CD8-positive, alpha-beta memory T cell (primary cell): ENCODE measurements at regions not wholly inside any gene's neighbourhood (a gene's known extent, or its start where the extent isn't known, plus 50 kb on each side); places are given as distances from the start of the nearest gene placed in this dataset.

Experiments
- CTCF ChIA-PET: fragments of 350-600 bp; sonication (Branson Sonifier 250); formaldehyde crosslinking; loops from one replicate; lab custom pipeline; 2021; ENCODE audit warnings: antibody characterized with exemption; lab: Charles Lee
- POLR2A ChIA-PET: fragments of 350-600 bp; sonication (Branson Sonifier 250); formaldehyde crosslinking; loops from one replicate; lab custom pipeline; 2021; ENCODE audit warnings: antibody characterized with exemption; lab: Charles Lee
- DNase-seq, 5 donors: peaks; one replicate each; pipeline versions ENCODE4 v3.0.0 to v3.0.0-alpha.2; 2020 to 2022; ENCODE audit warnings: mixed read lengths in 1 of 5
- H3K27ac ChIP-seq: one replicate; pipeline ENCODE4 v1.7.0; 2013; ENCODE audit warnings: low read depth, mild to moderate bottlenecking, low read length, moderate library complexity
- H3K27me3 ChIP-seq: 2 replicates; pipeline ENCODE4 v1.7.0; 2013; ENCODE audit warnings: low read length, mild to moderate bottlenecking; ENCODE audit not compliant: insufficient read depth, poor library complexity, severe bottlenecking
- H3K36me3 ChIP-seq: 2 replicates; pipeline ENCODE4 v1.7.0; 2013; ENCODE audit warnings: mild to moderate bottlenecking, low read length, moderate library complexity; ENCODE audit not compliant: insufficient read depth
- H3K4me1 ChIP-seq: 2 replicates; pipeline ENCODE4 v1.7.0; 2013; ENCODE audit warnings: mild to moderate bottlenecking, low read length, moderate library complexity; ENCODE audit not compliant: insufficient read depth
- H3K4me3 ChIP-seq: 2 replicates; pipeline ENCODE4 v1.7.0; 2013; ENCODE audit warnings: mild to moderate bottlenecking, low read length
- H3K9me3 ChIP-seq: 2 replicates; pipeline ENCODE4 v1.7.0; 2013; ENCODE audit warnings: mild to moderate bottlenecking, low read length
- H3K27ac Mint-ChIP-seq, 8 donors: one replicate each; pipeline ENCODE4 v1.8.0; 2020 to 2021; ENCODE audit warnings: mixed read lengths in 8 of 8, mild to moderate bottlenecking in 6 of 8, inconsistent platforms in 3 of 8, moderate library complexity in 3 of 8
- H3K27me3 Mint-ChIP-seq, 2 donors: one replicate each; pipeline ENCODE4 v1.8.0; 2020 to 2021; ENCODE audit warnings: mixed read lengths in 2 of 2, mild to moderate bottlenecking in 1 of 2, moderate library complexity in 1 of 2
- H3K36me3 Mint-ChIP-seq, 3 donors: one replicate each; pipeline ENCODE4 v1.8.0; 2020 to 2021; ENCODE audit warnings: mixed read lengths in 3 of 3, inconsistent platforms in 1 of 3, mild to moderate bottlenecking in 1 of 3
- H3K4me1 Mint-ChIP-seq, 3 donors: one replicate each; pipeline ENCODE4 v1.8.0; 2020 to 2021; ENCODE audit warnings: mixed read lengths in 3 of 3, inconsistent platforms in 1 of 3, mild to moderate bottlenecking in 1 of 3
- H3K4me3 Mint-ChIP-seq, 7 donors: one replicate each; pipeline ENCODE4 v1.8.0; 2020 to 2021; ENCODE audit warnings: mixed read lengths in 7 of 7, mild to moderate bottlenecking in 6 of 7, moderate library complexity in 4 of 7, inconsistent platforms in 2 of 7
- H3K9me3 Mint-ChIP-seq, 5 donors: one replicate each; pipeline ENCODE4 v1.8.0; 2020 to 2022; ENCODE audit warnings: mixed read lengths in 5 of 5, mild to moderate bottlenecking in 3 of 5, moderate library complexity in 2 of 5, inconsistent platforms in 1 of 5

- H3K27me3 ChIP-seq: no peaks in the 10 kb centered on the region
- ChIA-PET POLR2A (no interaction called here), CTCF (no interaction called here)
- DNase-seq: no peak
- H3K4me3 ChIP-seq: no peak overlapping the region
- Mint-ChIP-seq H3K4me3 (no peak overlapping the region), H3K9me3 (peaks cover 13 to 59% (median 20%) of the 10 kb centered on the region in 5 donors), H3K36me3 (no peaks in the 10 kb centered on the region), H3K27ac (no peak overlapping the region), H3K27me3 (no peaks in the 10 kb centered on the region), H3K4me1 (no peaks in the 10 kb centered on the region)
- no peaks in the 10 kb centered on the region for H3K4me1 ChIP-seq
- H3K36me3 ChIP-seq: no peaks in the 10 kb centered on the region
- H3K9me3 ChIP-seq: no peaks in the 10 kb centered on the region
- no peak overlapping the region for H3K27ac ChIP-seq
Measured at GRCh38 chr9:29822458-29822857, 2249.2 kb upstream of the C9orf72 start.

GRCh38 chr9:29826421-29826820 lies 2253.1 kb upstream of the C9orf72 start:
- Mint-ChIP-seq H3K9me3 (peaks cover 0 to 39% (median 16%) of the 10 kb centered on the region in 5 donors), H3K27me3 (no peaks in the 10 kb centered on the region), H3K4me3 (no peak overlapping the region), H3K4me1 (no peaks in the 10 kb centered on the region), H3K36me3 (no peaks in the 10 kb centered on the region), H3K27ac (no peak overlapping the region)
- Histone ChIP-seq H3K27me3 (no peaks in the 10 kb centered on the region), H3K4me3 (no peak overlapping the region), H3K36me3 (no peaks in the 10 kb centered on the region), H3K4me1 (no peaks in the 10 kb centered on the region), H3K9me3 (no peaks in the 10 kb centered on the region), H3K27ac (no peak overlapping the region)
- CTCF ChIA-PET: no interaction called here
- POLR2A ChIA-PET: no interaction called here
- DNase-seq: no peak

DNA sequence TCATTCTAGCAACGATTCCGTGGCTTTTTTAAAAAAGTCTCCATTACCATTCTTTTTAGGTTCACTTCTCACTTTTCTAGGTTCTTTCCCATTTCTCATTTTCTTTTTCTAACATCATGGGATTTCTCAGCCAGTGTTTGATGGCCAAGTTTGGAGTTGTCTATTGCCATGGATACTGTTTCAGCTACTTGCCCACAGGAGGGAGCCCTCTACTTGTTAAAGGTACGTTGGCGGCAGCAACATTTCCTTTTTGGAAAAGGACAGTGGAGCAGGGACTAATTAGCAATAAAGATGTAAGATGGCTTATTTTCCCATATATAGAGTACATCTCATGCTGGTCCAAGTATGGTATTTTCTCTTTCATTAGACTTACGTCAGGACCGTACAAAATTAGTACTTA lies 2257.5 kb upstream of the C9orf72 start:
- no peak overlapping the region for H3K27ac Mint-ChIP-seq
- Histone ChIP-seq H3K36me3 (no peaks in the 10 kb centered on the region), H3K4me3 (no peak overlapping the region), H3K9me3 (no peaks in the 10 kb centered on the region), H3K27me3 (no peaks in the 10 kb centered on the region), H3K27ac (no peak overlapping the region), H3K4me1 (no peaks in the 10 kb centered on the region)
- no peak overlapping the region for H3K4me3 Mint-ChIP-seq
- no peaks in the 10 kb centered on the region for H3K4me1 Mint-ChIP-seq
- no peaks in the 10 kb centered on the region for H3K27me3 Mint-ChIP-seq
- CTCF ChIA-PET: no interaction called here
- peaks cover 0 to 14% (median 14%) of the 10 kb centered on the region in 5 donors for H3K9me3 Mint-ChIP-seq
- POLR2A ChIA-PET: no interaction called here
- H3K36me3 Mint-ChIP-seq: no peaks in the 10 kb centered on the region
- DNase-seq: no peak

- Mint-ChIP-seq H3K27me3 (no peaks in the 10 kb centered on the region), H3K4me1 (no peaks in the 10 kb centered on the region), H3K36me3 (no peaks in the 10 kb centered on the region), H3K4me3 (no peak overlapping the region), H3K9me3 (peaks cover 3 to 13% (median 5%) of the 10 kb centered on the region in 5 donors), H3K27ac (no peak overlapping the region)
- CTCF ChIA-PET: no interaction called here
- DNase-seq: no peak
- no peaks in the 10 kb centered on the region for H3K27me3 ChIP-seq
- H3K4me3 ChIP-seq: no peak overlapping the region
- POLR2A ChIA-PET: no interaction called here
- H3K36me3 ChIP-seq: no peaks in the 10 kb centered on the region
- H3K9me3 ChIP-seq: no peaks in the 10 kb centered on the region
- no peak overlapping the region for H3K27ac ChIP-seq
- no peaks in the 10 kb centered on the region for H3K4me1 ChIP-seq
Measured at GRCh38 chr9:29838491-29839020, 2265.3 kb upstream of the C9orf72 start.

DNA sequence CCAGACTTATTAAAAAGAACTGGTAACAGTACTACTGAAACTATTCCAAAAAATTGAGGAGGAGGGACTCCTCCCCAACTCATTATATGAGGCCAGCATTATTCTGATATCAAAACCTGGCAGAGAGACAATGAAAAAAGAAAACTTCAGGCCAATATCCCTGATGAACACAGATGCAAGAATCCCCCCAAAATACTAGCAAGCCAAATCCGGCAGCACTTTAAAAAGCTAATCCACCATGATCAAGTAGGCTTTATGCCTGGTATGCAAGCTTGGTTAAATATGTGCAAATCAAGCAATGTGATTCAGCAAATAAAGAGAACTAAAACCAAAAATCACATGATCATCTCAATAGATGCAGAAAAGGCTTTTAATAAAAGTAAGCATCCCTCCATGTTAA lies 2271.0 kb upstream of the C9orf72 start:
- Histone ChIP-seq H3K36me3 (no peaks in the 10 kb centered on the region), H3K4me3 (no peak overlapping the region), H3K27ac (no peak overlapping the region), H3K4me1 (no peaks in the 10 kb centered on the region), H3K9me3 (no peaks in the 10 kb centered on the region), H3K27me3 (no peaks in the 10 kb centered on the region)
- no peaks in the 10 kb centered on the region for H3K36me3 Mint-ChIP-seq
- no peak for DNase-seq
- H3K4me3 Mint-ChIP-seq: no peak overlapping the region
- CTCF ChIA-PET: no interaction called here
- no peaks in the 10 kb centered on the region for H3K4me1 Mint-ChIP-seq
- H3K27me3 Mint-ChIP-seq: no peaks in the 10 kb centered on the region
- H3K9me3 Mint-ChIP-seq: peaks cover 3 to 21% (median 6%) of the 10 kb centered on the region in 5 donors
- POLR2A ChIA-PET: no interaction called here
- H3K27ac Mint-ChIP-seq: no peak overlapping the region

DNA sequence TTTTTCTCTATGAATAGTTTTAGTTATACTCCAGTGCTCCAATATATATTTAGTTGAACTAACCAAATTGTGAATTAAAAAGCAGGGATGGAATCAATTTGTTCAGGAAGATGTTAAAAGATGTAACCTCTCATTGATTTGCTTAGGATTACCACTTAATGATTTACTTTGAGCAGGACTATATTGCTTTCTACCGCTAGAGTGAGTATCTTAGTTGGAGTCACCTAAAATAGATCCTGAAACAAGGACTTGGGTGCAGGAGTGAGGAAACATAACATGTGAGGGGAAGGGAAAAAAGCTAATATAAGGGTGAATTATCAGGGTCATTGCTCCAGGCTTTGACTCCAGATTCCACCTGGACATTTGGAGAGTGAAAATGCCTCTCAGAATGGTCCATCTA lies 2277.4 kb upstream of the C9orf72 start:
- Mint-ChIP-seq H3K4me1 (no peaks in the 10 kb centered on the region), H3K4me3 (no peak overlapping the region), H3K27me3 (no peaks in the 10 kb centered on the region), H3K9me3 (peaks cover 0 to 9% (median 0%) of the 10 kb centered on the region in 5 donors), H3K27ac (no peak overlapping the region), H3K36me3 (no peaks in the 10 kb centered on the region)
- ChIA-PET CTCF (no interaction called here), POLR2A (no interaction called here)
- no peak overlapping the region for H3K27ac ChIP-seq
- no peaks in the 10 kb centered on the region for H3K36me3 ChIP-seq
- H3K4me1 ChIP-seq: no peaks in the 10 kb centered on the region
- H3K9me3 ChIP-seq: no peaks in the 10 kb centered on the region
- no peak for DNase-seq
- H3K4me3 ChIP-seq: no peak overlapping the region
- H3K27me3 ChIP-seq: no peaks in the 10 kb centered on the region

GRCh38 chr9:29861803-29862202 lies 2288.5 kb upstream of the C9orf72 start:
- Histone ChIP-seq H3K27me3 (no peaks in the 10 kb centered on the region), H3K36me3 (no peaks in the 10 kb centered on the region), H3K9me3 (no peaks in the 10 kb centered on the region), H3K27ac (no peak overlapping the region), H3K4me3 (no peak overlapping the region), H3K4me1 (no peaks in the 10 kb centered on the region)
- peaks cover 0 to 2% of the 10 kb centered on the region in 2 donors for H3K27me3 Mint-ChIP-seq
- CTCF ChIA-PET: no interaction called here
- no peaks in the 10 kb centered on the region for H3K36me3 Mint-ChIP-seq
- POLR2A ChIA-PET: no interaction called here
- peaks cover 0 to 7% (median 3%) of the 10 kb centered on the region in 5 donors for H3K9me3 Mint-ChIP-seq
- H3K4me3 Mint-ChIP-seq: no peak overlapping the region
- no peaks in the 10 kb centered on the region for H3K4me1 Mint-ChIP-seq
- no peak for DNase-seq
- H3K27ac Mint-ChIP-seq: no peak overlapping the region

- H3K4me3 Mint-ChIP-seq: no peak overlapping the region
- no peaks in the 10 kb centered on the region for H3K4me1 Mint-ChIP-seq
- DNase-seq: no peak
- no peaks in the 10 kb centered on the region for H3K36me3 Mint-ChIP-seq
- no peaks in the 10 kb centered on the region for H3K4me1 ChIP-seq
- H3K27me3 Mint-ChIP-seq: peaks cover 0 to 2% of the 10 kb centered on the region in 2 donors
- H3K27me3 ChIP-seq: no peaks in the 10 kb centered on the region
- no peak overlapping the region for H3K4me3 ChIP-seq
- no peak overlapping the region for H3K27ac ChIP-seq
- CTCF ChIA-PET: no interaction called here
- no peaks in the 10 kb centered on the region for H3K9me3 ChIP-seq
- H3K9me3 Mint-ChIP-seq: peaks cover 0 to 10% (median 5%) of the 10 kb centered on the region in 5 donors
- H3K36me3 ChIP-seq: no peaks in the 10 kb centered on the region
- no peak overlapping the region for H3K27ac Mint-ChIP-seq
- POLR2A ChIA-PET: no interaction called here
Measured at GRCh38 chr9:29865764-29866313, 2292.6 kb upstream of the C9orf72 start.
